GM18520 (cell line): ENCODE measurements at regions not wholly inside any gene's neighbourhood (a gene's known extent, or its start where the extent isn't known, plus 50 kb on each side); places are given as distances from the start of the nearest gene placed in this dataset.

ENCODE experiments used
- ATAC-seq: cut with Tn5 transposase; IDR thresholded peaks from one replicate; pipeline ENCODE4 v1.9.1; 2021; ENCODE audit not compliant: unreplicated experiment

- no peak for ATAC-seq
These were observed 395.5 kb upstream of the BOD1L1 start for GRCh38 chr4:14023036-14023435.

DNA sequence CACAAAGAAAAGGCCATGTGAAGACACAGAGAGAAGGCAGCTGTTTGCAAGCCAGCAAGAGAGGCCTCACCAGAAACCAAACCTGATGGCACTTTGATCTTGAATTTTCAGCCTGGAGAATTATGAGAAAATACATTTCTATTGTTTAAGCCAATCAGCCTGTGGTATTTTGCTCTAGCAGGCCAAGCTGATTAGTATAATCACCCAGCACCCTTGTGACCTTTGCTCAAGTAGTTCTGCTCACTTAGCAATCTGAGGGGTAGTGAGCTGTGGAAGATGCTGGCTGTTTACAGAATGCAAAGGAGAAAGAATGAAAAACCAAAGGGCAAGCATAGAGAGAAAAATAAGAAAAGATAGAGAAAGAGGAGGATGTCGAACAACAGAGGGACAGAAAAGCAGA is 396.4 kb upstream of the BOD1L1 start:
- ATAC-seq, result no peak

DNA sequence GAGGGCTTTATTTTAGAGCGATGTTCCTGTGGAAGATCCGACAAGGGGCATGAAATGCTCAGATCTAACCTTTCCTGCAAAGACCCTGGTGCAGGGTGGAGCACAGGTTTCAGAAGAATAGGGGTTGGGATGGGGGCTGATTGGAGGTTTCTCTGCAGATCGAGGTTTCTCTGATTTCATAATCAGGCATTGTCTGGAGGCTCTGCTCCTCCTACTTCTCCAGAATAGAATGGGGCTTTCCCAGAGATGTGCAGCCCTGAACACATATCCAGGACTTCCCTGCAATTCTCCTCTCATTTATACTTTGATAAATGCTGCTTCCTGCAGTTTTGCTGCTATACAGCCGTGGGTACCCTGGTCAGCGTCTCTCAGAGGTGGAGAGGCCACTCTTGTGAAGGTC is 397.6 kb upstream of the BOD1L1 start:
- no peak for ATAC-seq

DNA sequence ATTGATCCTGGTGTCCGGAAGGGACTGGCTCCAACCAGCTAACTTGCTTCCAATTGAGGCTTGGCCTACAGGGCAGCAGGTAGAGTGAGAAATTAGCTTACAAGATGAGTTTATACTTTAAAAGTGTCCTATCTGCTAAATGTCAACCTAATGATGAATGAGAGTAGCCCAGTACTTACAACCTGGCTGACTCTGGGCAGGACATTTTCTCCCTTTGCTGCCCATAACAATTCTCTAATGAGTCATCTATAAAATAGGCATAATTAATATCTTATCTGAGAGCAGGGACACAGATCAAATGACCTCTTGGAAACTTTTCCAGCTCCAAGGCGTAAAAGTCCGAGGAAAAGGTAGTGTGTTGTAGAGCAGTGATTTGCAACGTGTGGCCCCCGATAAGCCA is 398.4 kb upstream of the BOD1L1 start:
- no peak for ATAC-seq

- no peak for ATAC-seq
These were observed 401.3 kb upstream of the BOD1L1 start for GRCh38 chr4:14028862-14029261.

DNA sequence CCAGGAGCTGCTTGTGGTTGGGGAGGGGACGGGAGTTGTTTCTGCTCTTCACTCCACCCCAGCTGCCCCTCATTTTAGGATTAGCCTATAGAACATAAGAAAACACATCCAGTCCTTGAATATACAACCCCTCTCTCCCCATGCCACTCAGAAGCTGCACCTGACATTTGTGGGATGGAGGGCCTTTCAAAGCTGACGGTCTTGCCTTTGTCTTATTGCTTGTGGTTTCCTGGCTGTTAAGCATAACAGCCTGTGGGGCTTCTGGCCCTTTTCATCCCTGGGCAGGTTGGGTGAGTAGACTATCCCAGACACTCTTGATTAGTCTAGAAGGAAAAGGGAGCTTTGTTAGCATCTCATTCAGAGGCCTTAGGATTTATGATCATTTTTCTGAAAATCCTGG is 407.6 kb upstream of the BOD1L1 start:
- ATAC-seq, result no peak

- ATAC-seq, result no peak
These were observed 415.7 kb upstream of the BOD1L1 start for GRCh38 chr4:14043203-14043602.

GRCh38 chr4:14046642-14047041 is 419.1 kb upstream of the BOD1L1 start:
- ATAC-seq, result no peak

GRCh38 chr4:14047840-14048239 is 420.3 kb upstream of the BOD1L1 start:
- no peak for ATAC-seq

GRCh38 chr4:14049946-14050345 is 422.4 kb upstream of the BOD1L1 start:
- ATAC-seq, result no peak

GRCh38 chr4:14053291-14053690 is 425.8 kb upstream of the BOD1L1 start:
- no peak for ATAC-seq

GRCh38 chr4:14054391-14054790 is 426.9 kb upstream of the BOD1L1 start:
- no peak for ATAC-seq

DNA sequence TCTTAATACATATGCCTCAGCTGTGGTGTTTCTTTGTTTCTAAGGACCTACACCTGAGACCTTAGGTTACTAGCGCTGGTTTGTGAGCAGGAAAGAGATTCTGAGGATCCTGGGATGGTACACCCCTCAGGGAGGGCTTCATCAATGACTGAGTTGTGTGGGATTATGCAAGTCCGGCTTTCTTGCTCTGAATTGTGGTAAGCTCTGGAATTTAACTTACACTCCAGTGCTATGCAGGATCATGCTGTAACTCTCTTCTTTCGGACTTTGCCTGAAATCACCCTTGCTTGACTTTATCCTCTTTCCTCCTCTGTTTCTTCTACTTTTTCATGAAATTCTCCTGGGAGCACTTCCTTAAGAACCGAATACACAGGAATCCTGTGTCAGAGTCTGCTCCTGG is 431.5 kb upstream of the BOD1L1 start:
- no peak for ATAC-seq

DNA sequence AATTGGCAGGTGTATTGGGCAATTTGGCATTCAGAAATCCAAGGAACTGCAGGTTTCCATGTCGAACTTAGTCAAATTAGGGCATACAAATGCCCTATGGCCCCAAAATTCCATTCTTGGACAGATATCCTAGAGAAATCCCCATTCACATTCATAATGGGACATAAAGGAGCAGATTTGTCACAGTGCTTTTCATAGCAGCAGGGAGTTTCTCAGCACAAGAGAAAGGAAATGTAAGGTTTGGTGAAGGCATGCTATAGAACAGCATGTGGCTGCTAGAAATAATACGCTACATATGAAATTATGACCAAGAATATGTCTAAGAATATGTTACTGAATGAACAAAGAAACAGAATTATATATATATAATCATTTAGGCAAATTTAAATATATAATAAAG is 437.5 kb upstream of the BOD1L1 start:
- ATAC-seq, result no peak

- ATAC-seq, result no peak
These were observed 437.9 kb upstream of the BOD1L1 start for GRCh38 chr4:14065406-14065805.

DNA sequence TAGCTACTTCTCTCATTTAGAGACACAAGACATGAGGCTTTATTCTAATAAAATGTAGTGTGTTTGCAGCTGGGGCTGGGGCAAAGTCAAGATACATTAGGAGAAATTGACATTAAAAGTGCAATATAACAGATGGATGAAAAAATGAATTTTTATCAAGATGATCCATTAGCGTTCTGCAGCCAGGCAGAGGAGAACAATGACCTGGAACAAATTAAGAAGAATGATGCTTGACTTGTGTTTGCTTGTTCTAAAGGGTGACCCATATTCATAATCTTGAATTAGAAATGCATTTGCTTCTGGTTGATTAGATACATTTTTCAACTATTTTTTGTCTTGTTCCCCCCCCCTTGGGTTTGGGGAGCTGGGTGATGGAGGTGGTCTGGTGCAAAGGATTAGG is 439.5 kb upstream of the BOD1L1 start:
- ATAC-seq, result no peak

DNA sequence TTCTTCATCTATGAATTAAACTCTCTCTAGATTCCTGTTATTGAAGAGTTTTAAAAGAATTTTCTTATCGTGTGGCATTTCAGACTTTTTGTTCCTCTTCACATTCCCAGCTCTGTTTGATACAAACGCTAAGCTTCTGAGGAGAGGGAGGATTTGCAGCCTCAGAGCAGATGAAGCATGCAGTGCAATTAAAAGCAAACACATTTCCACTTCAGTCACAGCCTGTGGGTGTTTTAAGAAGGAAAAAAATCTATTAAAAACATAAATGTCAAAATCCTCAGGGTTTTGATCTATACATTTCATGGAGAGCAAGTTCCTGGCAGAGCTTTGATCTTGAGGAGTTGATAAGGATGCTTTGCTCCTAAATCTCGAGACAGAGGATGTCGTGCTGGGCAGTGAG is 442.4 kb upstream of the BOD1L1 start:
- no peak for ATAC-seq

DNA sequence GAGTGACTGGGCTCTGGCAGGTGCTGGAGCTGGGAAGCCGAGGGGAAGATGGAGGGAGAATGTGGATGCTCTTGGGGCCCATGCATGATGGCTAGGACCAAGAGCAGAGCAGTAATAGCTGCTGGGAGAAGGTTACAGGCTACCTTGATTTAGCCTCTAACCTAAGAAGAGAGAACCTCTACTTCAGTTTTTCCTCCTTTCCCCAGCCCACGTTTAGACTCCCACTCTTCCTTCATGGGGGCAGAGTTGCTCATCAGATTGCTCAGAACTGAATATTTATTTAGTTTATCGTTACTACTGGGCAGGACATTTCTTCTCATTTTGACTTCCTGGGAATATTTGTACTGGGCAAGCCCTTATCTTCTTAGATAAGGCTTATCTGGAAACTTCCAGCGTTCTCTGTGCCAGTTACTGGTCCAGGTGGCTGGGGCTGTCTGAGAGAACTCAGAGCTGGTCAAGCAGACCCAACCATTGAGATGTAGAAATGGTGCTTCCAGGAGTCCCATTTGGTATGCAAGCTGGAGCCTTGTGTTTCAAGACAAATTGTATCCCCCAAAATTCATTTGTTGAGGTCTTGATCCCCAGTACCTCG is 442.9 kb upstream of the BOD1L1 start:
- ATAC-seq, result no peak

GRCh38 chr4:14072506-14072905 is 445.0 kb upstream of the BOD1L1 start:
- ATAC-seq, result no peak

GRCh38 chr4:14076776-14077175 is 449.3 kb upstream of the BOD1L1 start:
- ATAC-seq, result no peak

- no peak for ATAC-seq
These were observed 450.8 kb upstream of the BOD1L1 start for GRCh38 chr4:14078326-14078725.

- ATAC-seq, result no peak
These were observed 452.1 kb upstream of the BOD1L1 start for GRCh38 chr4:14079601-14080000.

DNA sequence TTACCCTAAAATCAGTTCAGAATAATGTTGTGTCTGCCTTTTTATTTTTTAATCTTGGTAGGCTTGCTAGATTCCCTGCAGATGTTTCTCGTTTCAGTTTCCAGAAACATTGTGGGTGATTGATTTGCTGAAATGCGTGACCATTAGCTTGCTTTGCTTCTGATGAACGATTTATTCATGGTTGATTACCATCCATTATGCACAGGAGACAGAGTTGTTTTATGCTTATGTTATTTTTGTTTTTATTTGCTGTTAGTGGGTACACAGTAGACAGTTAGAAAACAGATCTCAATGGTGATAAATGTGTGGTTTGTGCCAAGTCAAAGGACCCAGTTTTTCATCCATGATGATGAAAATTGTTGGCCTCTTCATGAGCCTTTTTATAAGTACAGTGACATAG is 455.6 kb upstream of the BOD1L1 start:
- ATAC-seq, result no peak

DNA sequence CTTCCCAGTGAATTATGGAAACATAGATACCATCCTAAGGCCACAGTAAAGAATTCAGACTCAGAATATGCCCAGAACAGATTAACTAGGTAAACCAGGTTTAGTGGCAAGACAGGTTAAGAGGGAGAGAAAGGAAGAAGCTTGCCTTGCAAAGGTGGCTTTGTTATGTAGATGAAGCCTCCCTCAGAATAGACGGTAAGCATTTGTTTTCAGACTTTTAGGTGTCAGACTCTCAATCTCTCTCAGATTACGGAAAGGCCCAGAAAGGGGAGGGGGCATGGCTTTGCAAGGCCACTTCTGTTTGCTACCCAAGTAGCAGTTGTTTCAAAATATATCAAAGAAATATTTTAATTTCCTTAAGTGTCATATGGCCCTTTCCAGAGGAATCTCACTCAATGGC is 457.1 kb upstream of the BOD1L1 start:
- ATAC-seq, result no peak
